T-helper 2 cell treated with Interferon-gamma antibody and Interleukin-4, amounts not matched to agents 5 μg/mL and 100 μg/mL, for 36 hours (primary cell): ENCODE measurements at regions not wholly inside any gene's neighbourhood (a gene's known extent, or its start where the extent isn't known, plus 50 kb on each side); places are given as distances from the start of the nearest gene placed in this dataset.

Experiments used
- DNase-seq: peaks from one replicate; pipeline ENCODE4 v3.0.0; 2021; ENCODE audit warnings: low spot score
- H3K27ac Mint-ChIP-seq: one replicate; pipeline ENCODE4 v1.8.0; 2021; ENCODE audit warnings: mild to moderate bottlenecking, mixed read lengths
- H3K27me3 Mint-ChIP-seq: one replicate; pipeline ENCODE4 v1.8.0; 2021; ENCODE audit warnings: low read depth, mixed read lengths
- H3K36me3 Mint-ChIP-seq: one replicate; pipeline ENCODE4 v1.8.0; 2021; ENCODE audit warnings: low read depth, mixed read lengths
- H3K4me1 Mint-ChIP-seq: one replicate; pipeline ENCODE4 v1.8.0; 2021; ENCODE audit warnings: low read depth, mixed read lengths
- H3K4me3 Mint-ChIP-seq: one replicate; pipeline ENCODE4 v1.8.0; 2022; ENCODE audit warnings: mild to moderate bottlenecking, moderate library complexity, mixed read lengths
- H3K9me3 Mint-ChIP-seq: one replicate; pipeline ENCODE4 v1.8.0; 2021; ENCODE audit warnings: mixed read lengths

- Mint-ChIP-seq H3K4me3 (no peak overlapping the region), H3K27ac (no peak overlapping the region), H3K9me3 (peaks cover 4% of the 10 kb centered on the region), H3K4me1 (peaks cover 2% of the 10 kb centered on the region), H3K36me3 (no peaks in the 10 kb centered on the region), H3K27me3 (no peaks in the 10 kb centered on the region)
- no peak for DNase-seq
Measured at GRCh38 chr21:27268290-27268689, 301.4 kb upstream of the ADAMTS5 start.

- H3K9me3 Mint-ChIP-seq = peaks cover 7% of the 10 kb centered on the region
- no peak for DNase-seq
- no peaks in the 10 kb centered on the region for H3K4me1 Mint-ChIP-seq
- no peaks in the 10 kb centered on the region for H3K36me3 Mint-ChIP-seq
- no peak overlapping the region for H3K27ac Mint-ChIP-seq
- no peaks in the 10 kb centered on the region for H3K27me3 Mint-ChIP-seq
- H3K4me3 Mint-ChIP-seq = no peak overlapping the region
Measured at GRCh38 chr21:27265949-27266348, 299.1 kb upstream of the ADAMTS5 start.

GRCh38 chr21:27265492-27265891, 298.6 kb upstream of the ADAMTS5 start:
- no peak for DNase-seq
- H3K36me3 Mint-ChIP-seq = no peaks in the 10 kb centered on the region
- no peak overlapping the region for H3K27ac Mint-ChIP-seq
- no peaks in the 10 kb centered on the region for H3K4me1 Mint-ChIP-seq
- no peaks in the 10 kb centered on the region for H3K27me3 Mint-ChIP-seq
- H3K4me3 Mint-ChIP-seq = no peak overlapping the region
- peaks cover 7% of the 10 kb centered on the region for H3K9me3 Mint-ChIP-seq

GRCh38 chr21:27261676-27262075, 294.8 kb upstream of the ADAMTS5 start:
- DNase-seq = no peak
- peaks cover 24% of the 10 kb centered on the region for H3K9me3 Mint-ChIP-seq

GRCh38 chr21:27260728-27261127, 293.8 kb upstream of the ADAMTS5 start:
- Mint-ChIP-seq H3K4me3 (no peak overlapping the region), H3K9me3 (peaks cover 27% of the 10 kb centered on the region), H3K27me3 (no peaks in the 10 kb centered on the region), H3K4me1 (no peaks in the 10 kb centered on the region), H3K36me3 (no peaks in the 10 kb centered on the region), H3K27ac (no peak overlapping the region)
- DNase-seq = no peak

More at GRCh38 chr21:27261676-27262075, 294.8 kb upstream of the ADAMTS5 start:
- H3K4me1 Mint-ChIP-seq = no peaks in the 10 kb centered on the region
- H3K27ac Mint-ChIP-seq = no peak overlapping the region
- H3K4me3 Mint-ChIP-seq = no peak overlapping the region
- no peaks in the 10 kb centered on the region for H3K36me3 Mint-ChIP-seq
- no peaks in the 10 kb centered on the region for H3K27me3 Mint-ChIP-seq

- Mint-ChIP-seq H3K4me1 (no peaks in the 10 kb centered on the region), H3K27me3 (no peaks in the 10 kb centered on the region)
- no peak for DNase-seq
Measured at GRCh38 chr21:27258742-27259448, 292.0 kb upstream of the ADAMTS5 start.

GRCh38 chr21:27257908-27258556, 291.1 kb upstream of the ADAMTS5 start:
- no peaks in the 10 kb centered on the region for H3K36me3 Mint-ChIP-seq
- no peaks in the 10 kb centered on the region for H3K4me1 Mint-ChIP-seq
- H3K9me3 Mint-ChIP-seq = peaks cover 27% of the 10 kb centered on the region
- DNase-seq = no peak
- H3K27ac Mint-ChIP-seq = no peak overlapping the region
- H3K27me3 Mint-ChIP-seq = no peaks in the 10 kb centered on the region
- no peak overlapping the region for H3K4me3 Mint-ChIP-seq

More at GRCh38 chr21:27258742-27259448, 292.0 kb upstream of the ADAMTS5 start:
- Mint-ChIP-seq H3K36me3 (no peaks in the 10 kb centered on the region), H3K9me3 (peaks cover 27% of the 10 kb centered on the region), H3K4me3 (no peak overlapping the region), H3K27ac (no peak overlapping the region)

- H3K9me3 Mint-ChIP-seq = peaks cover 27% of the 10 kb centered on the region
- no peak overlapping the region for H3K27ac Mint-ChIP-seq
- H3K4me3 Mint-ChIP-seq = no peak overlapping the region
- DNase-seq = no peak
- H3K4me1 Mint-ChIP-seq = no peaks in the 10 kb centered on the region
- no peaks in the 10 kb centered on the region for H3K36me3 Mint-ChIP-seq
- no peaks in the 10 kb centered on the region for H3K27me3 Mint-ChIP-seq
Measured at GRCh38 chr21:27257226-27257625, 290.3 kb upstream of the ADAMTS5 start.

GRCh38 chr21:27251752-27252151, 284.9 kb upstream of the ADAMTS5 start:
- H3K4me1 Mint-ChIP-seq = no peaks in the 10 kb centered on the region

GRCh38 chr21:27250366-27250765, 283.5 kb upstream of the ADAMTS5 start:
- H3K27ac Mint-ChIP-seq = no peak overlapping the region
- H3K9me3 Mint-ChIP-seq = peaks cover 24% of the 10 kb centered on the region
- H3K4me3 Mint-ChIP-seq = no peak overlapping the region
- no peaks in the 10 kb centered on the region for H3K27me3 Mint-ChIP-seq
- H3K4me1 Mint-ChIP-seq = no peaks in the 10 kb centered on the region
- DNase-seq = no peak
- H3K36me3 Mint-ChIP-seq = no peaks in the 10 kb centered on the region

More at GRCh38 chr21:27251752-27252151, 284.9 kb upstream of the ADAMTS5 start:
- Mint-ChIP-seq H3K4me3 (no peak overlapping the region), H3K27me3 (no peaks in the 10 kb centered on the region), H3K36me3 (no peaks in the 10 kb centered on the region), H3K27ac (no peak overlapping the region), H3K9me3 (peaks cover 23% of the 10 kb centered on the region)
- no peak for DNase-seq

- H3K4me3 Mint-ChIP-seq = no peak overlapping the region
- H3K36me3 Mint-ChIP-seq = no peaks in the 10 kb centered on the region
- no peaks in the 10 kb centered on the region for H3K4me1 Mint-ChIP-seq
- H3K27me3 Mint-ChIP-seq = no peaks in the 10 kb centered on the region
- H3K27ac Mint-ChIP-seq = no peak overlapping the region
- peaks cover 24% of the 10 kb centered on the region for H3K9me3 Mint-ChIP-seq
- no peak for DNase-seq
Measured at GRCh38 chr21:27248814-27249213, 281.9 kb upstream of the ADAMTS5 start.

GRCh38 chr21:27246741-27247140, 279.9 kb upstream of the ADAMTS5 start:
- Mint-ChIP-seq H3K4me1 (no peaks in the 10 kb centered on the region), H3K4me3 (no peak overlapping the region), H3K27ac (no peak overlapping the region), H3K27me3 (no peaks in the 10 kb centered on the region), H3K9me3 (peaks cover 24% of the 10 kb centered on the region), H3K36me3 (no peaks in the 10 kb centered on the region)
- no peak for DNase-seq

GRCh38 chr21:27244776-27245175, 277.9 kb upstream of the ADAMTS5 start:
- Mint-ChIP-seq H3K36me3 (no peaks in the 10 kb centered on the region), H3K27me3 (no peaks in the 10 kb centered on the region), H3K4me1 (no peaks in the 10 kb centered on the region), H3K4me3 (no peak overlapping the region), H3K27ac (no peak overlapping the region), H3K9me3 (peaks cover 19% of the 10 kb centered on the region)
- DNase-seq = no peak

- H3K4me1 Mint-ChIP-seq = no peaks in the 10 kb centered on the region
- no peak overlapping the region for H3K4me3 Mint-ChIP-seq
- H3K27ac Mint-ChIP-seq = no peak overlapping the region
- no peaks in the 10 kb centered on the region for H3K36me3 Mint-ChIP-seq
- no peaks in the 10 kb centered on the region for H3K27me3 Mint-ChIP-seq
- peaks cover 18% of the 10 kb centered on the region for H3K9me3 Mint-ChIP-seq
- DNase-seq = no peak
Measured at GRCh38 chr21:27244352-27244751, 277.5 kb upstream of the ADAMTS5 start.
